Osteocyte (in vitro differentiated cells): ENCODE measurements at regions not wholly inside any gene's neighbourhood (a gene's known extent, or its start where the extent isn't known, plus 50 kb on each side); places are given as distances from the start of the nearest gene placed in this dataset.

ENCODE experiments used
- DNase-seq: peaks from one replicate; pipeline ENCODE4 v3.0.0; 2021; ENCODE audit warnings: mixed read lengths; ENCODE audit not compliant: unreplicated experiment; ENCODE audit errors: extremely low spot score
- H3K27ac Mint-ChIP-seq: one replicate; pipeline ENCODE4 v1.8.0; 2021; ENCODE audit warnings: mild to moderate bottlenecking, mixed read lengths; ENCODE audit not compliant: unreplicated experiment
- H3K27me3 Mint-ChIP-seq: one replicate; pipeline ENCODE4 v1.8.0; 2021; ENCODE audit warnings: mixed read lengths; ENCODE audit not compliant: unreplicated experiment
- H3K36me3 Mint-ChIP-seq: one replicate; pipeline ENCODE4 v1.8.0; 2021; ENCODE audit warnings: mixed read lengths; ENCODE audit not compliant: unreplicated experiment
- H3K4me1 Mint-ChIP-seq: one replicate; pipeline ENCODE4 v1.8.0; 2021; ENCODE audit warnings: mixed read lengths; ENCODE audit not compliant: unreplicated experiment
- H3K4me3 Mint-ChIP-seq: one replicate; pipeline ENCODE4 v1.8.0; 2021; ENCODE audit warnings: mild to moderate bottlenecking, moderate library complexity, mixed read lengths; ENCODE audit not compliant: unreplicated experiment
- H3K9me3 Mint-ChIP-seq: one replicate; pipeline ENCODE4 v1.8.0; 2021; ENCODE audit warnings: mixed read lengths; ENCODE audit not compliant: unreplicated experiment
- TF ChIP-seq, protein P1 (sequence below): fragments of 200-600 bp; sonication (generic); IDR thresholded peaks from 2 replicates; pipeline ENCODE4 v1.5.0; 2021; ENCODE audit warnings: antibody characterized with exemption, mild to moderate bottlenecking, moderate library complexity

DNA sequence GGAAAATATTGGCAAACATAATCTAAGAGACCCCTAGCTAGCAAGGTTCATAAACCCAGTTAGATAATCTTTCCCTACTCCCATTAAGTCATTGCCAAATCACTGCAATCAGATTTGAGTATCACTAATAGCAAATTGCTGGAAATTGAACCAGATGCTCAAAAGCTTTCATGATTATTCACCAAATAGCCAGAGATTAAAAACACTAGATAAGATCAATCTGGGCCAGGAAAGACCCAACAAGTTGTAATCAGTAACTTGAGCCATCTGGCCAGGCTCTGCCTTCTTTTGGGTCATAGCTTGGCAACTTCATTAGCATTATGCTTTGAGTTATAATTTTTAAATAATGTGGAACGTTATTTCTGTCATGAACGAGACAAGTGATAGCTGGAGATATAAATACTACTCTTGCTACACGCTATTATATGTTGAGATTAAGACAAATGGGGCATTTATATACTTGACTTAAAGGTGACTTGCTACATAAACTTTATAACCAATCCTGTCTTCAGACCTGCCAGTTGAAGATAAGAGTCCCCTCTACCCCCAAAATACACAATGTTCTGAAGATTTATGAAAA lies 196.6 kb upstream of the EDNRA start:
- TF ChIP-seq, protein P1, sequence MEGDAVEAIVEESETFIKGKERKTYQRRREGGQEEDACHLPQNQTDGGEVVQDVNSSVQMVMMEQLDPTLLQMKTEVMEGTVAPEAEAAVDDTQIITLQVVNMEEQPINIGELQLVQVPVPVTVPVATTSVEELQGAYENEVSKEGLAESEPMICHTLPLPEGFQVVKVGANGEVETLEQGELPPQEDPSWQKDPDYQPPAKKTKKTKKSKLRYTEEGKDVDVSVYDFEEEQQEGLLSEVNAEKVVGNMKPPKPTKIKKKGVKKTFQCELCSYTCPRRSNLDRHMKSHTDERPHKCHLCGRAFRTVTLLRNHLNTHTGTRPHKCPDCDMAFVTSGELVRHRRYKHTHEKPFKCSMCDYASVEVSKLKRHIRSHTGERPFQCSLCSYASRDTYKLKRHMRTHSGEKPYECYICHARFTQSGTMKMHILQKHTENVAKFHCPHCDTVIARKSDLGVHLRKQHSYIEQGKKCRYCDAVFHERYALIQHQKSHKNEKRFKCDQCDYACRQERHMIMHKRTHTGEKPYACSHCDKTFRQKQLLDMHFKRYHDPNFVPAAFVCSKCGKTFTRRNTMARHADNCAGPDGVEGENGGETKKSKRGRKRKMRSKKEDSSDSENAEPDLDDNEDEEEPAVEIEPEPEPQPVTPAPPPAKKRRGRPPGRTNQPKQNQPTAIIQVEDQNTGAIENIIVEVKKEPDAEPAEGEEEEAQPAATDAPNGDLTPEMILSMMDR = no peak
- H3K27ac Mint-ChIP-seq = no peak overlapping the region
- DNase-seq = no peak
- no peaks in the 10 kb centered on the region for H3K27me3 Mint-ChIP-seq
- no peak overlapping the region for H3K4me3 Mint-ChIP-seq
- H3K9me3 Mint-ChIP-seq = peaks cover 34% of the 10 kb centered on the region
- H3K36me3 Mint-ChIP-seq = peaks cover 3% of the 10 kb centered on the region
- H3K4me1 Mint-ChIP-seq = peaks cover 14% of the 10 kb centered on the region

GRCh38 chr4:147284935-147285334 lies 196.0 kb upstream of the EDNRA start:
- Mint-ChIP-seq H3K4me1 (peaks cover 14% of the 10 kb centered on the region), H3K27ac (no peak overlapping the region), H3K4me3 (no peak overlapping the region), H3K36me3 (peaks cover 3% of the 10 kb centered on the region), H3K9me3 (peaks cover 31% of the 10 kb centered on the region), H3K27me3 (no peaks in the 10 kb centered on the region)
- TF ChIP-seq, protein P1 = no peak
- no peak for DNase-seq

DNA sequence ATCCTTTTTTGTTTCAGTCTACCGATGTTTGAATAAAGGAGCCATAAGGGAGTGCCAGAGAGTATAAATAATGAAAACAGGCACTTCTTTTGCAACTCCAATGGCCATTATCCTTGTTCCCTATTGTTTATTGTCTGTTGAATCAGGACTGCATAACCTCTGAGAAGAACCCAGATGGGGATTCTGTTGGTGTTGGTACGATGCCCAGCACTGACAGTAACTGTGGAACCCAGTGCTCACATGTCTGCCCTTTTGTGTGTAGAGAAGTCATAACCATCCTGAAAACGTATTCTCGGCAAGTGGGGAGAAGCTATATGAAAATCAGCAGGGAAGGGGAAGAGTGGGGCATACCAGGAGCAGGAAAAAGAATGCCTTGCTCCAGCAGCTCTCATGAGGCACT lies 195.1 kb upstream of the EDNRA start:
- Mint-ChIP-seq H3K4me3 (no peak overlapping the region), H3K27ac (peak overlapping the region; percentile 69), H3K27me3 (no peaks in the 10 kb centered on the region), H3K4me1 (peaks cover 14% of the 10 kb centered on the region), H3K36me3 (peaks cover 3% of the 10 kb centered on the region), H3K9me3 (peaks cover 24% of the 10 kb centered on the region)
- TF ChIP-seq, protein P1 = no peak
- no peak for DNase-seq

- Mint-ChIP-seq H3K4me1 (peaks cover 16% of the 10 kb centered on the region), H3K36me3 (no peaks in the 10 kb centered on the region), H3K27me3 (no peaks in the 10 kb centered on the region), H3K9me3 (peaks cover 16% of the 10 kb centered on the region), H3K4me3 (no peak overlapping the region), H3K27ac (peak overlapping the region; percentile 13)
- DNase-seq = no peak
- TF ChIP-seq, protein P1 = no peak
Measured at GRCh38 chr4:147286846-147287587, 193.9 kb upstream of the EDNRA start.

DNA sequence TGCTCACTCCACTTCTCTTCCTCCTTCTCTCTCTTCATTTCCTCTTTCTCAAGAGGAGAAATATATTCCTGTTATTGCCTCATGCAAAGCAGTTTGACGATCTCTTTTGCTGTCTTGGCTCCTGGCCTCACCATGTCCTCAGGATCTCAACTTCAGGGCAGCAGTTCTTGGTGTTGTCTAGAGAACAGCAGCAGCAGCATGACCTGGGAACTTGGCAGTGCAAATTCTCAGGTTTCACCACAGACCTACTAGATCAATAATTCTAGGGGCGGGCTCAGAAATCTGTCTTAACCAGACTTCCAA lies 193.4 kb upstream of the EDNRA start:
- no peaks in the 10 kb centered on the region for H3K27me3 Mint-ChIP-seq
- H3K4me3 Mint-ChIP-seq = no peak overlapping the region
- peaks cover 16% of the 10 kb centered on the region for H3K4me1 Mint-ChIP-seq
- H3K9me3 Mint-ChIP-seq = peaks cover 11% of the 10 kb centered on the region
- TF ChIP-seq, protein P1 = no peak
- no peak for DNase-seq
- H3K36me3 Mint-ChIP-seq = no peaks in the 10 kb centered on the region
- H3K27ac Mint-ChIP-seq = peak overlapping the region; percentile 13
